HG03457 (cell line): ENCODE measurements at regions not wholly inside any gene's neighbourhood (a gene's known extent, or its start where the extent isn't known, plus 50 kb on each side); places are given as distances from the start of the nearest gene placed in this dataset.

Experiments used
- ATAC-seq: cut with Tn5 transposase; IDR thresholded peaks from one replicate; pipeline ENCODE4 v1.9.1; 2021; ENCODE audit warnings: moderate number of reproducible peaks; ENCODE audit not compliant: unreplicated experiment

DNA sequence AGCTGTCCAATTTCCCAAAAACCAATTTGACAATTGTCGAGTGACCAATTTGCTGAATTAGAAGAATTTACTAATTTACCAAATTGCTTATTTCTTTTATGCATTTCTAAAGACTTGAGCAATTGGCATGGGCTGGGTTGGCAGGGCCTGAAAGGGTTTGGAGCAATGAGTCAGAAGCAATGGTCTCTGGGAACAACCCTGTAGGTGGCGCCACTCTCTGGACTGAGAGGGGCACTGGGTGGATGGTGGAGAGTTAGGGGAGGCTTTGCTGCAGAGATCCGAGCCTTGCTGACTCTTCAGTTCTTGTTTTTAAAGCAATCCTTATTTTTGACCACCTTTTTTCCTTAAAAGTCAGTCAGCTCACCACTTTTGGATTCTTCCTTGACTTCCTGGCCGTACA, 71.5 kb upstream of the RPS23 start:
- no peak for ATAC-seq

DNA sequence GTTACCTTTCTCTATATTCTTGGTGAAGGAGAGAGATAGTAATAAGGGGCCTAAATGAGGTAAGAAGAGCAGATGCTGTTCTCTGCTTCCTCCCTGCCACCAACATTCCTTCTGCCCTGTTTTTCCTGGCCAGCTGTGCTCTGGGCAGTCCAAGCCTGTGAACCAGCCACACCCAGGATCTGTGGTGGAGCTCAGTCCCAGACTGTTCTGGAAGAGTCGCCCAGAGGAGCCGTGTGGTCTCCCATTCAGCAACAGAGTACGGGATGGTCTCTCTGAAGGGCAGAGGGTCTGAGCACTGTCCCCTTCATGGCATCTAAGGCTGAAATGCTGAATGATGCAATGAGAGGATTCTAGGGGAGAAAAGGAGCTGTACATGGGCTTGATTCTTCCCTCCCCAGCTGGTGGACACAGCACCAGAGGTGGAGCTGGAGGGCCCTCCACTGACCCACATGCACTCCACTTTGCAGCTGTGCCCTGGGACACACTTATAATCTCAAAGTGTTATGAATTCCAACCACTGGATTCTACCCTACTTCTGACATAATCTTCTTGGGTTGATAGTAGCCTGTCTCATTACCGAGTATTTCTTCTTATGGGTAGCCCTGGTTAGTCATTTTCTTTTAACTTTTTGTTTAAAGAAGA, 70.8 kb upstream of the RPS23 start:
- ATAC-seq = no peak

DNA sequence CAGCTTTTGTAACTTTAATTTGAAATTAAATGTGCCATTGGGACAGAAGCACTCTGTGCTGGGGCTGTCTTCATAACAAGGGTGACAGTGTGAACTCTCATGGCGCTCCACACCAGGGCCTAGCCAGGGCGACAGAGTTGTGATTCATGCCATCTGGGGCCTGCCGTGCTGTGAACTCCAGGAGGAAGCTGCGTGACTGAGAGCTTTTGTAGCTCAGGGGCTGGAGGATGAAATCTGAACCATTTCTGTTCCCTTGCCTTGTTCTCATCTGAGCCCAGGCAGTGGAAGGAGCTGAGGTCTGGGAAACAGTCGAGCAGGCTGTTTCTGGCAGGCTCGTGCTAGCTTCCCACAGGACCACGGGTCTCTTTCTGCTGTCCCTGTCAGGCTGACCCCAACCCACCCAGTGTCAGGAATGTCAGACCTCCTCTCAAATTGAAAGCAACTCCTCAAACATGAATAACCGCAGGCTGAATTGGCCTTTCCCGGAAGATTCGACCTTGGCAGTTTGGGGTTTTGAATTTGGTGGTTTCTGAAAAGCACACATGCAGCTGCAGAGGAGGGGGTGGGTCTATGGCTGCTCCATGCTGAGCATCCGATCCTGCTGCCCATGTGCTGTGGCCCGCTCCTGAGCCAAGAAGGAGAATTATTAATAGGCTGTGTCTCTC, 69.2 kb upstream of the RPS23 start:
- no peak for ATAC-seq

DNA sequence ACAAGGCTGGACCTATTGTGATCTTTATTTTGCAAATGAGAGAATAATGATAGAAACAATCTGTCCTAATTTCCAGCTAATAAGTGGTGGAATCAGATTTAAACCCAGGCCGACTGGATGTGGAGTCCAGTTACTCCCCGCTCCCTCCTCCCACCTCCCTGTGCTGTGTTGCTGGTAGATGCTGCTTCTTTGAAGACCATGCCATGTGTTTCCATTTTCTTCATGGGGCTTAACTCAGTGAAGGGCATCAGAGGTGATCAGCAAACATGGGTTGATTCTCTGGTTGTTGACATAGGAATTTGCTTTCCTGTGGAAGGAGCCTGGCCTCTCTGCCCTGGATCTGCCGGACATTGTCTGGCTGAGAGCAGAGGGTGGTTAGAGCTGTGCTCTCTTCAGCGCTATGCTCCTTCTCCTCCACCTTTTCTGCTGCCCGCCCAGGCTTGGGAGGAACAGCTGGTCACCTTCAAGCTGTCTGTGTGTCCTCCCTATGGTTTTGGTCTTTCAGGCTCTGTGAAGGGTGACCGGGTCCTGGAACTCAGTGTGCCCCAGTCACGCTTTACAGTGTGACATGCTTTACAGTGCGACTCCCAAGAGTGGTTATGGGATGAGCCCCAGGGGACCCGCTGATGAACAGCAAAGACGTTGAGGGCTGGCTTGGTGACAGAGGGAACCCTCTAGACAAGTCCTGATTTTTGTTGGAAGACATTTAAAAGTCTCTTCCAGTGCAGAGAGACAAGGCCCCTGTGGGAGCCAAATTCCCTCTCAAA, 68.4 kb upstream of the RPS23 start:
- ATAC-seq = no peak

DNA sequence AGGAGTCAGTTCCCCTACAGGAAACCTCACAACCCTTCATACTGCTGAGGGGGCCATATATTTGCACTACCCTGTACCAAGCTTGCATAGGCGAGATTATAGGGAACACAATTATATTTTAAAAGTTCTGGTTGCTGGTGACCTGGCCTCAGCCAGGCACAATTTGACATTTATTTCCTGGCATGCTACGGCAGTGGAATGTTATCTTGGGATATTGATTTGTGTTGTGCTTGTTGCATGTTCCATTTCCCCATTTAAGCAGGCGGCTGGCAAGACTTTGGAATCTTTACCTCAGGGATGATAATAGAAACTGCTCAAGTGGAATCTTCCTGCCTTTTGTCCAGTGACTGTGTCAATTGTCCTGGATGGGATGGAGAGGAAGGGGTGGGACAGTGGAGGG, 67.0 kb upstream of the RPS23 start:
- no peak for ATAC-seq

DNA sequence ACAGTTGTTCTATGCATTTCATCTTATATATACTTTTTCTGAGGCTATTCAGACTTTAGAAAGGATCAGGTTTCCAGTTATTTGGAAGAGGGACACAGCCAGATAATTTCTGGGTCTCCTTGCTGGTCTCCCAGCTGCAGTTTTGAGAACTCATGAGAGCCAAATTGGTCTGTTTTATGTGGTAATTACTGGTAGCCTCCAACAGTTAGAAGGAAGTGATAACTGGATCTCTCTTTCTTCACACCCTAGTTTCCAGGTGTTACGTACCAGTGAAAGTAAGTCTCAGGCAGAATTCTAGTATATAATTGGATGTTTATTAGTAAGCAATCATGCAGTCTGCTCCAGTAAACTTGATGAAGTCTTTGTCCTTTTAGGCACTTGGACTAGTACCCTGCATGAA, 63.2 kb upstream of the RPS23 start:
- ATAC-seq = no peak

DNA sequence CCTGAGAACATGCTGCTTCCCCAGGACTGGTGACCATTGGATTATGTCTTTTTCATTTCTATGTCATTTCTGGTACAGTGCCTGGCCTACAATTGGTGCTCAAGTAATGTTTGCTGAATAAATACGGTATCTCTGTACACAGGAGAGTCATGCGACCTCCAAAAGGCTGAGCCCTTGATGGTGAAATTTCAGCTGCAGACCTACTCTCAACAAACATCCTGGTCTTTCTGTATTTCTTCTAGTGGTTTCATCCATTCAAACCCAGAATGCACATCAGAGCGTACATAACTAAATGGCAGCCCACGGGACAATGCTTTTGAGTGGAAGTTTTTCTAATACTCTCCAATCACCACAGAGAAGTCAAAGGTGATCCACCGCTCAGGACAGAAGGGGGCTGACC, 62.6 kb upstream of the RPS23 start:
- no peak for ATAC-seq

DNA sequence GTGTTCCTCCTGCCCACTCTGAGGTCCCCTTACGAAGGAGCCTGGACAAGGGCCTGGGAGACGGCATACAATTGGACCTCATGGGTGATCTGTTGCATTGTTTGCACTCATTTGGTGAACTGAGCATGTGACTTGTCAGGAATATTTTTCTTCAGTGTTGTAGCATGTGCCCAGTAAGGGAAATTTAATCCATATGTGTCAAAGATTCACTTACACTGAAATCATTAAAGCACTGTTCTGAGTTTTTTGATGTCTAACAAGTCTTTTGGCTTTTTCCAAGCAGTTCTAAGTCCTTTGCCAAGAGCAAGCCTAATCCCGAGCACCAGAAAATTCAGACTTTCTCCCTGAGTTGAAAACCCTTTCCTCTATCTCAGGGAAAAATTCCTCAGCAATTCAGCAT, 61.6 kb upstream of the RPS23 start:
- ATAC-seq = no peak

DNA sequence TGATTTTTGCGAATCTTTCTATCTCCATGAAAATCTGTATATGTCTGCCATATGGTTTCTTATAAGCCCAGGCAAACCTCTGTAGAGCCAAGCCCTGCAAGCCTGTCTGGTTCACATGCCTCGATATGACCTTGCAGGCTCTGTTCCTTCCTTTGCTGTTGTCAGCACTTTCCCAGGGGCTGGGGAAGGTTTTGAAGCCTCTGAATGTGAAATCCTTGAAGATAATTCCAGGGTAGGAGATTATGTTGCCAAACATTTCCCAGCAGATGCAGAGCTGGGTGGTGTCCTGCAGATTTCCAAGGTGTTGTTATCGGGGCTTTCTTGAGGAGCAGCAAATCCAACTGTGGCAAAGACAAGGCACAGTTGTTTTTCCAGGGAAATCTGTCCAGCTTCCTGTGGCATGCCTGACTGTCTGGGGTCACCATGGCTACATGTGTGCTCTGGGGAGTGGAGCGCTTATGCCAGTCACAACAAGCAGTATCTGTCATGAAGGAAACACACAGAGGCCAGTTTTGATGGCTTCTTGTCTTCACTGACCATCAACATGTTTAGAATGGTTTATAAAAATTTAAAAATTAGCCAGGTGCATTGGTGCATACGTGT, 60.7 kb upstream of the RPS23 start:
- ATAC-seq = no peak

DNA sequence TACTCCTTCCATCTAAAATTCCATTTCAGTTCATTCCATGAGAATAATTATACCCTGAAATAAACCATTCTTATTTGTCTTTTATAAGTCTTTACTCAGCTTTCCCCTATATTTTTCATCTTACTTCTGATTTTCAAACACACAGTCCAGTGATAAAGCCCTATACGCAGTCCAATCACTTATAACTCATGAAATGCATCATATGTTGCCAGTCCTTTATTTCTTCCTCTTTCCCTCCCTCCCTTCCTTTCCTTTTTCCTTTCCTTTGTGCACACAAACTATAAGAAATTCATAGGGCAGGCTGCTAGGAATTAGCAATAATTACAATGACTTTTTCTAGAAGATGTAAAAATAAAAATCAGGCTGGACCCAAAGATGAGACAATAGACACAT, 58.8 kb upstream of the RPS23 start:
- no peak for ATAC-seq

DNA sequence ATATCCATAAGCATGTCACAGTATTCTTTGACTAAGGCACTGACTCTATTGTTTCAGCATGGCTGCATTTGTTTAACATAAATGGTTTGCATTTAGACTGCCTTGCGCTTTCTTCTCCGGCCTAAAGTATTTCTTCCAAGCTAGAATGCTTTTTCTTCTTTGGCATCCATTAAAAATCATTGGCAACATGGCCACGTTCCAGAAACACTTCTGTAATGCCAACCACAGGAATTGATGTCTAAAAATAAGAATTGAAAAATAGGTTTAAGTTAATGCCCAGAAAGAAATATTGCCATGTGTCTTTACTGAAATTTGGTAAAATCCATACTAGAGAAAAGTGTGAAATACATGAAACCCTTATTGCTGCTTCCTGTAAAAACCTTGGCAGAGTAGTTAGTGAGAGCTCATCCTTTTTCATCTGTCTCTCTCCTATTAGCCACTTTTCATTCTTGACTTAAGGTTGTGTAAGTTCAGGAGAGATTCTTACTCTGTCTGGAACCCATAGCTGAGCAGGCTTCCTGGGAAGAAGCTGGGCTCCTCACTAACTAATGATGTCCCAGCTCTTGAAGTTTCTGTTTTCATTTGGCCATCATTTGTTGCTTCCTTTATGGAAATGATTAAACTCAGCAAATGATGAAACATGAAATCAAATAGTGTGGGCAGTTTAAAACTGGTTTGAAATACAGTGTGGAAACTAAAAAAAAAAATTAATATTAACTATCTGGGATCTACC, 58.2 kb upstream of the RPS23 start:
- ATAC-seq = no peak

DNA sequence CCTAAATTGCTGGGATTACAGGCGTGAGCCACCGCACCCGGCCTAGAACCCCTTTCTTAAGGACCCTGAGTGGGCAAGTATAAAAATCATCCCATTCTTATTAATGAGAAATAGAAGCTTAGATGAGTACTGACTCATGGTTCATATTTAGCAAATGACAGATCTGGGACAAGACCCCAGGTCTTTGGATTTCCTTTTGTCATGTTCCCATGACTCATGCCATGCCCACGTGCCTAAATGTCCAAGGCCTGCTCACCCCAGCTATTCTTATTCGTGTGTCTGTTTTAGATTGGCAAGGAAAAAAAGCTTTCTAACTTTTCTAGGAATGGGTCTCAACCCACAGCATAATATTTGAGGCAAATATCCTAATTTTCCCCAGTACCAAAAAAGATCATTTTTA, 57.7 kb upstream of the RPS23 start:
- no peak for ATAC-seq

DNA sequence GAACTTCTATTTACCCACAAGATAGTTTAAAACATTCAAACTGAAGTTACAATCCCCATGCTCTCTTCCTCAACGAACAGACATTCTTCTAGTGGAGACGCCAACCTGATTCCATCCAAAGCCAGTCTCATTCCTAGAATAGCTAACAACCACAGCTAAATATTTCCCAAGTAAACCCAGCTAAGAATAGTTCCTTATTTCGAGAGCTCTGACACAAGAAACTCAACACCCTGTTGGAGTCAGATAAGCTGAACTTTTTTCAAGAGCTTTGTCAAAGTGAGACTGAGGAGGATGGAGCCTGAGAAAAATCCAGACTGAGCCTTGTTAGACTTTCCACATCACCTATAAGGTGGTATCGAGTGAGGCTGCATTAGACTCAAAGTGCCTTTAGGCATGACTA, 56.7 kb upstream of the RPS23 start:
- ATAC-seq = no peak

DNA sequence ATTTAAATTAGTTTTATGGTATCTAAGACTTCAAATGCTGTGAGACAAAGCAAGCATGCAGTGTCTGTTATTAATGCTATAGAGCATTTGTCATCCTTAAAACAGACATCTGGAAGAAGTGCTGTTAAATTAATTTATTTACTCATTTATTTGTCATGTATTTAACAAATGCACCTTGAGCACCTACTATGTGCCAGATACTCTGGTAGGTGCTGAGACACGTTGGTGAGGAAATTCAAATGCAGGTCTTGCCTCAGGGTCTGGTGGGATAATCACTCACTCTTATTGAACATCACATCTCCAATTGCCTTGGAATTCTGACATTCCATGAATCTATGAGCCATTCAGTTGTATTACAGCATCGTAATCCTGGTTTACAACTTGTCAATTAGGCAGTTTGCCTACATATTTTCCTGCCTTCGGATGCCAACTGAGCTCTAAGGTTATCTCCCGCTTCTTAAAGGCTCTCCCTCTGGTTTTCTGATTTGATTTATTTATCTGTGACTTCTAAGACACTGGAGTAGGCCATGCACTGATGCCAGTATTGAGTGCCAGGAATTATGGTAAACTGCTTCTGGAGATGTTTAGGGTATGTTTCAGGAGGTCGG, 56.0 kb upstream of the RPS23 start:
- ATAC-seq = no peak

DNA sequence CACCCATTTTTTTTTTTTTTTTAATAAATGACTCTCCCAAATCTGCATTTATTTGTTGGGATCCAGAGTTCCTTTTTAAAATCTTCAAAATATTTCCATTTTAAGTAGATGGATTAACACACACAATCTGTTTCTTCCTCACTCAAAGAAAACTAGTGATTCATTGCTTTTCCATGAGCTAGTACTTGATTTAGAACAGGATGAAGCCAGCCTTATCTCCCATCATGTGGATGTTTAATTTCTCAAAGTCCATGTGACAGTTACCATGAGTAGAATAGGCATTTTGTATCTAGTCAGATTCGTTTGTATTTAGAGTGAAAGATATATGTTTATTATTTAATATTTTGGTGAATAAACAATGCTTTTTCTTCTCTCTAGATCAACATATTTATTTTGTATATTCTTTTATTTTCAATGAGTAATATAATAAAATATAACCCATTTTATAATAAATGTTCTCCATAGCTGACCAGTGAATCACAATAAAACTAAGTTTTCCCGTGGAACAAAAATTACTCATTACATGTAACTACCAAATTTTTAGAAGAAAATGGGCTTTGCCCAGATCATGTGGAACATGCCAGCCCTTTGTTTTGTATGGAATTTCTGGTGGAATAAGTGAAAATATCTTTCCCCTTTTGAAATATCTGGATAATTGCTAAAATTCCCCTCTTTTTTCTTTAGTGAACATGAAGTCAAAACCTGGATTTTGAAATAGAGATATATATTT, 54.9 kb upstream of the RPS23 start:
- ATAC-seq = no peak

DNA sequence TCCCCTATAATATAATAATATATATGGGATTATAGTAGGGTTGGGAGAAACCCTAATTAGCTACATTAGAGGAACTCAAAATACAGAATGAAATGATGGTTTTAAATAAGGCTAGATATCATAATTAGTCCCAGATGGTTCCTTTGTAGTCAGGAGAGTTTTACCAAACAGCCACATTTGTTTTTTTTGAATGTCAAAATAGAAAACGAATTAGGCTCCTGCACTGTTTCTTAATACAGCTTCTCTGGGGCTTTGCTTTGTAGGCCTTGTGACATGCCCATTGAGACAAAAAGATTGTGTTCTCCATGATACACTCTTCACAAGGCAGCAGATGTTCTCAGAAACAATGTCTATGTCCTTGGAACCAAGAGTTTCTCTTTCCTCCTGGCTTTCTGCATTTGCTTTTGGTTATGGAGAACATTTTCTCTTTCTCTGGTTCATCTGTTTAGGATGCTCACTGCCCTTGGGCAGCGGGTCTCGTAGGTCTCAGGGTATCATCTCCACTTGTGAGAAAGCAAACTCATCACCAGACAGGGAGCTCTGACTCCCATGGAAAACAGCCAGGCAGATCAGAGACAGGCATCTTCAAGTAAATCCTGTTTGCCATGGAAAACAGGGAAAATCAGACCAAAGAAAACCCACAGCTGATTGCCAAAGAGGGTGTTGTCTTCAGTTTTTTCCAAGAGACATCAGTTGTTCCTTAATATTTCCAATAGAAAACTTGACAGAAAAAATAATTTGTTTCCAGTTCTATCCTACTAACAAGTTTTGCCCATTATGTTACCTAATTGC, 54.1 kb upstream of the RPS23 start:
- no peak for ATAC-seq

DNA sequence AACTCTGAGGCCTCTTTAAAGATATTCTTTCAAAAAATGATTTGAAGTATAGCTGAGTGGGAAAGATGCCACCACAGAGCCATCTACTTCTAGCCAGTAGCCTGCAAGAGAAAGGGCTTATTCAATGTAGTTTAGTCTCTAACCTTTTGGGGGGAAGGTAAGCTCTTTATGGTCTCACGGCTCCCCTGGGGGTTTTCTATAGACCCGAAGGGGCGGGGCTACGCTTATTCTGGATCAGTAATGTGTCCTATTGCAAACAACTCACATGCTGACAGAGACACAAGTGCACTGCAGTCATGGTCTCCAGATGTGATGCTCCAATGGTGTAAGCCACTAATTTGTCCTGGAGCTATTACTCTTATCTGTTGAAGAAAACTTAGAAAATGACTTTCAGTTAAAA, 53.4 kb upstream of the RPS23 start:
- ATAC-seq = no peak

DNA sequence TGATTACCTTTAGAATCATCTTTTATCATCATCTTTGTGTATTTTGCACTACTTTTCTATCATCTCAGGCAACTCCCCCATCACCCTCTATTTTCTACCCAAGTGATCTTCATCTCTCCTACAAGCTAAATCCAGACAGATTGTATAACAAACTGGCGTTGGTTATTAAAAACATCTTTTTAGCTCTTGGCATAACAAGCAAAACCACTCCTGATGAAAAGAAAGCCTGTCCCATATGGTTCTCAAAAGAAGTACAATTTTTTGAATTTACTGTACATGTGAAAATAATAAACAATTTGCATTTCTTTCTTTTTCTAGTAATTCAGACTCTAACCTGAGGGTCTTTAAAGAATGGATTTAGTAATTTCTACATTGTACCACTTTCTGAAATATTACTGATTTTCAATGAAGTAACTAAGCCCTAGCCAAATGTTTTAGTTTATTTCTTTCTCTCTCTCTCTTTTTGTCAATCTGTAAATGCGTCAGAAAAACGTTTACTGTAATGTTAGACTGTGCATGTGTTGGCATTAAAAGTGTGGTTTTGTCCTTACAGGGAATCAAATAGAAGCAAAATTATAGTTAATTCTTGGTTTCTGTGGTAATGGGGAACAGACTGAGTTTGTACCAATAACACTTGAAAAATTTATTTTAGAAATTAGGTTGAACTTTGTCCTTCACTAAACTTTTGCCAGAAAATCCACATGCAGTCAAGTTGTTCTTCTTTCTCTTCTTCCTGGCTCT, 52.5 kb upstream of the RPS23 start:
- ATAC-seq = no peak

DNA sequence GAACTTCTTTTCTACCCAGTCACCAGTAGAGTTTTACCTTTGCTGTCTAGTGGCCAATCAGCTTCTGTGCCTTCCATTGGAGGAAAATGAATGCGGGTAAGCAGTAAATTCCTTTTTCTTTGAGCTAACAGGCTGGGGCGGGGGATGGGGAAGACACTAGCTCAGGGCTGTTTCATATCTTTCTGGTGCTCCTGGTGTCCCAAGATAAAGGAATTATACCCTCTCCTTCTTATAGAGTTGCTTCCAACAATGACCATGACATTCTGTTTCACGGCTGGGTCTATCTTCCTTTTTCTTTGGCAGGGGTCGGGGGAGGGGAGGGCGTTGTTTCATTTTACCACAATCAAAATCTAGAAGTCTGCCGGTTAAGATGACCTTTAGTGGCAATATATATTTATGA, 51.2 kb upstream of the RPS23 start:
- ATAC-seq = no peak
